ENCODE measurements at regions not wholly inside any gene's neighbourhood (a gene's known extent, or its start where the extent isn't known, plus 50 kb on each side); places are given as distances from the start of the nearest gene placed in this dataset.

DNA sequence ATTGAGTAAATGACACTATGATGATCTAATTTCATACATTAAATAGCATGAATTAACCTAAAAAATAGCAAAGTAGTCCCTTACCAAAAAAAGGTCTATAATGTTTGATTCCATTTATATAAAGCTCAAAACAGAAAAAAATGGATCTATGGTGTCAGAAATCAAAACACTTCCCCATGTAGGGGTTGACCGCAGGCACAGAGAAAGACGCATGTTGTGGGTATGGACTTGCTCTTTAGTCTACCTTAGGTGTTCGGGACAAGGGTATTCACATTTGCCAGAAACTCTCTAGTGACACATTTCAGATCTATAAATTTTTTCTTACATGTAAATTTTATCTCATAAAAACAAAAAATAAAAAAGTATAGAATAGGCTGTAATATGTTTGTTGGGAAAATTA, 1262.9 kb downstream of the TMEM121 start:
- TF ChIP-seq CTCF (IDR thresholded peaks at IDR 0.05) (no peak), FOXS1 (CRISPR knock-in tag; IDR thresholded peaks at IDR 0.05) (no peak), EP300 (IDR thresholded peaks at IDR 0.05) (no peak), POLR2A (IDR thresholded peaks at IDR 0.05; ENCODE audit: low read length) (no peak), CHD2 (IDR thresholded peaks at IDR 0.05; ENCODE audit: low read length, partially characterized antibody) (no peak), JUNB (IDR thresholded peaks at IDR 0.05) (no peak), USF2 (IDR thresholded peaks at IDR 0.05) (no peak)
